ENCODE measurements at regions not wholly inside any gene's neighbourhood (a gene's known extent, or its start where the extent isn't known, plus 50 kb on each side); places are given as distances from the start of the nearest gene placed in this dataset.

- TF ChIP-seq POLR2AphosphoS5 (IDR thresholded peaks at IDR 0.05) = no peak
- TF ChIP-seq CTCF (IDR thresholded peaks at IDR 0.05; ENCODE audit: poor library complexity, severe bottlenecking) = no peak
- no peak for TF ChIP-seq EZH2 (IDR thresholded peaks at IDR 0.05; ENCODE audit: borderline replicate concordance, insufficient read depth, low read length, poor library complexity, severe bottlenecking)
- no peak for TF ChIP-seq EP300 (conservative IDR thresholded peaks at IDR 0.05; ENCODE audit: poor library complexity, severe bottlenecking)
- no peak for TF ChIP-seq RAD21 (conservative IDR thresholded peaks at IDR 0.05)
These were observed 125.8 kb downstream of the MED10 start for GRCh38 chr5:6252581-6252980.

All from neural cell (in vitro differentiated cells).